ENCODE measurements at regions not wholly inside any gene's neighbourhood (a gene's known extent, or its start where the extent isn't known, plus 50 kb on each side); places are given as distances from the start of the nearest gene placed in this dataset.

GRCh38 chr20:7817286-7817685, 123.0 kb downstream of the HAO1 start:
- TF ChIP-seq, protein P1, sequence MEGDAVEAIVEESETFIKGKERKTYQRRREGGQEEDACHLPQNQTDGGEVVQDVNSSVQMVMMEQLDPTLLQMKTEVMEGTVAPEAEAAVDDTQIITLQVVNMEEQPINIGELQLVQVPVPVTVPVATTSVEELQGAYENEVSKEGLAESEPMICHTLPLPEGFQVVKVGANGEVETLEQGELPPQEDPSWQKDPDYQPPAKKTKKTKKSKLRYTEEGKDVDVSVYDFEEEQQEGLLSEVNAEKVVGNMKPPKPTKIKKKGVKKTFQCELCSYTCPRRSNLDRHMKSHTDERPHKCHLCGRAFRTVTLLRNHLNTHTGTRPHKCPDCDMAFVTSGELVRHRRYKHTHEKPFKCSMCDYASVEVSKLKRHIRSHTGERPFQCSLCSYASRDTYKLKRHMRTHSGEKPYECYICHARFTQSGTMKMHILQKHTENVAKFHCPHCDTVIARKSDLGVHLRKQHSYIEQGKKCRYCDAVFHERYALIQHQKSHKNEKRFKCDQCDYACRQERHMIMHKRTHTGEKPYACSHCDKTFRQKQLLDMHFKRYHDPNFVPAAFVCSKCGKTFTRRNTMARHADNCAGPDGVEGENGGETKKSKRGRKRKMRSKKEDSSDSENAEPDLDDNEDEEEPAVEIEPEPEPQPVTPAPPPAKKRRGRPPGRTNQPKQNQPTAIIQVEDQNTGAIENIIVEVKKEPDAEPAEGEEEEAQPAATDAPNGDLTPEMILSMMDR (IDR thresholded peaks at IDR 0.05) = no peak
- TF ChIP-seq POLR2A (IDR thresholded peaks at IDR 0.05) = no peak
